ENCODE measurements at regions not wholly inside any gene's neighbourhood (a gene's known extent, or its start where the extent isn't known, plus 50 kb on each side); places are given as distances from the start of the nearest gene placed in this dataset.

DNA sequence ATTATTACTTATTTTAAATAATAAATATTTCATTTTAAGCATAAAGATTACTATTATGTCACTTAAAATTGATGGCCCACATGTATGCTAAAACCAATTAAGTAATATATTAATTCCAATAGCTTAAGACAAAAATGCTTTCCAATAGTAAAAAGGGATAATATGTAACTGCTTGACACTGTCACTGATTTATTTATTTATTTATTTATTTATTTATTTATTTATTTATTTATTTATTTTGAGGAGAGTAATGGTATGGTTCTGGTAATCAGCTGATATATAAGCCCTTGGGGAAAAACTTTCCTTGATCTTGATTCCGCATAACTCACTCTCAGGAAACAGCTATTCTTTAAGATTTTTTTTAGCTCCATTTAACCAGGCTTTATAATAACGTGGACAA, 903.0 kb upstream of the ATXN8OS start:
- no peak for DNase-seq
- WGBS, 2 donors (ENCODE audit: low coverage in 1 of 2) = 37 to 47% methylated on average over 2 of the region's 2 CpGs
- Histone ChIP-seq H3K36me3 (no peaks in the 10 kb centered on the region), H3K27ac (no peak overlapping the region), H3K4me1 (no peaks in the 10 kb centered on the region), H3K4me3 (no peak overlapping the region), H3K9me3 (no peaks in the 10 kb centered on the region), H3K27me3 (no peaks in the 10 kb centered on the region)
- in situ Hi-C loops (cut with MboI; ENCODE audit: low pct_ligation_motif_present in 1 of 4, low pct_unique_long_range_greater_than_20kb in 1 of 4, low sequenced_read_pairs in 3 of 4) (no loop called here), intact Hi-C loops (cut with DNase I; ENCODE audit: low total_unique reads) (no loop called here)
- TF ChIP-seq, protein P1, sequence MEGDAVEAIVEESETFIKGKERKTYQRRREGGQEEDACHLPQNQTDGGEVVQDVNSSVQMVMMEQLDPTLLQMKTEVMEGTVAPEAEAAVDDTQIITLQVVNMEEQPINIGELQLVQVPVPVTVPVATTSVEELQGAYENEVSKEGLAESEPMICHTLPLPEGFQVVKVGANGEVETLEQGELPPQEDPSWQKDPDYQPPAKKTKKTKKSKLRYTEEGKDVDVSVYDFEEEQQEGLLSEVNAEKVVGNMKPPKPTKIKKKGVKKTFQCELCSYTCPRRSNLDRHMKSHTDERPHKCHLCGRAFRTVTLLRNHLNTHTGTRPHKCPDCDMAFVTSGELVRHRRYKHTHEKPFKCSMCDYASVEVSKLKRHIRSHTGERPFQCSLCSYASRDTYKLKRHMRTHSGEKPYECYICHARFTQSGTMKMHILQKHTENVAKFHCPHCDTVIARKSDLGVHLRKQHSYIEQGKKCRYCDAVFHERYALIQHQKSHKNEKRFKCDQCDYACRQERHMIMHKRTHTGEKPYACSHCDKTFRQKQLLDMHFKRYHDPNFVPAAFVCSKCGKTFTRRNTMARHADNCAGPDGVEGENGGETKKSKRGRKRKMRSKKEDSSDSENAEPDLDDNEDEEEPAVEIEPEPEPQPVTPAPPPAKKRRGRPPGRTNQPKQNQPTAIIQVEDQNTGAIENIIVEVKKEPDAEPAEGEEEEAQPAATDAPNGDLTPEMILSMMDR (IDR thresholded peaks at IDR 0.05) = no peak
- TF ChIP-seq POLR2AphosphoS5 (IDR thresholded peaks at IDR 0.05) (no peak), EP300 (IDR thresholded peaks at IDR 0.05; ENCODE audit: low read depth) (no peak), POLR2A (IDR thresholded peaks at IDR 0.05) (no peak)

GRCh38 chr13:69202996-69203395, 904.6 kb upstream of the ATXN8OS start:
- TF ChIP-seq POLR2AphosphoS5 (IDR thresholded peaks at IDR 0.05) (no peak), POLR2A (IDR thresholded peaks at IDR 0.05) (no peak), EP300 (IDR thresholded peaks at IDR 0.05; ENCODE audit: low read depth) (no peak)
- TF ChIP-seq, protein P1 (IDR thresholded peaks at IDR 0.05) = no peak
- Histone ChIP-seq H3K4me3 (no peak overlapping the region), H3K9me3 (no peaks in the 10 kb centered on the region), H3K36me3 (no peaks in the 10 kb centered on the region), H3K4me1 (no peaks in the 10 kb centered on the region), H3K27ac (no peak overlapping the region), H3K27me3 (no peaks in the 10 kb centered on the region)
- no peak for DNase-seq
- 67 to 71% methylated on average over 1 of the region's 1 CpG for WGBS, 2 donors (ENCODE audit: low coverage in 1 of 2)
- in situ Hi-C loops (cut with MboI; ENCODE audit: low pct_ligation_motif_present in 1 of 4, low pct_unique_long_range_greater_than_20kb in 1 of 4, low sequenced_read_pairs in 3 of 4) = no loop called here
- intact Hi-C loops (cut with DNase I; ENCODE audit: low total_unique reads) = no loop called here

DNA sequence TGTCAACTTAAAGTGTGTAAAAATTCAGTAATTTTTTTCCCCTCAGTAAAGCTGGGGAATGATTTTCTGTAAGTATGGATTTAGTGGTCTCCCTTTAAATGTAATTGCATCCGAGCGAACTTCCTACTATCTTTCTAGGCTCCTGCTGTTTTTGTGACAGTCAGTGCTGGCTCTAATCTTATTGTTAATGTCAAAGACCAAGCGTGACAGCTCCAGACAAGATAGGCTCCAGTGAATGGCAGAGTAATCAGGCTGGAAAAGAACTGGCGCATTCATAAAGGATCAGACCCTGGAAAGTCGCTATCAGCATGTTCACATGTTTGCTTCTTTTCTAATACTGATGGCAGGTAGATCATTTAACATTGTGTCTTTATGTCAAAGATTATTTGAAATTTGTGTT, 908.0 kb upstream of the ATXN8OS start:
- in situ Hi-C loops (cut with MboI; ENCODE audit: low pct_ligation_motif_present in 1 of 4, low pct_unique_long_range_greater_than_20kb in 1 of 4, low sequenced_read_pairs in 3 of 4) (no loop called here), intact Hi-C loops (cut with DNase I; ENCODE audit: low total_unique reads) (no loop called here)
- no peaks in the 10 kb centered on the region for H3K36me3 ChIP-seq
- no peaks in the 10 kb centered on the region for H3K4me1 ChIP-seq
- DNase-seq = no peak
- no peak overlapping the region for H3K27ac ChIP-seq
- no peak for TF ChIP-seq POLR2A (IDR thresholded peaks at IDR 0.05)
- H3K27me3 ChIP-seq = no peaks in the 10 kb centered on the region
- no peak overlapping the region for H3K4me3 ChIP-seq
- WGBS, 2 donors (ENCODE audit: low coverage in 1 of 2) = 63 to 78% methylated on average over 4 to 5 of the region's 5 CpGs
- no peaks in the 10 kb centered on the region for H3K9me3 ChIP-seq

- no peak for DNase-seq
- in situ Hi-C loops (cut with MboI; ENCODE audit: low pct_ligation_motif_present in 1 of 4, low pct_unique_long_range_greater_than_20kb in 1 of 4, low sequenced_read_pairs in 3 of 4) = no loop called here
- intact Hi-C loops (cut with DNase I; ENCODE audit: low total_unique reads) = no loop called here
- H3K4me3 ChIP-seq = no peak overlapping the region
- no peaks in the 10 kb centered on the region for H3K9me3 ChIP-seq
- WGBS, 2 donors (ENCODE audit: low coverage in 1 of 2) = 80 to 96% methylated on average over 2 of the region's 2 CpGs
- no peaks in the 10 kb centered on the region for H3K36me3 ChIP-seq
- H3K27me3 ChIP-seq = no peaks in the 10 kb centered on the region
- no peaks in the 10 kb centered on the region for H3K4me1 ChIP-seq
- TF ChIP-seq POLR2A (IDR thresholded peaks at IDR 0.05) (no peak), POLR2AphosphoS5 (IDR thresholded peaks at IDR 0.05) (no peak)
- TF ChIP-seq, protein P1 (IDR thresholded peaks at IDR 0.05) = no peak
- H3K27ac ChIP-seq = no peak overlapping the region
Observed at GRCh38 chr13:69198706-69199105, 908.9 kb upstream of the ATXN8OS start.

DNA sequence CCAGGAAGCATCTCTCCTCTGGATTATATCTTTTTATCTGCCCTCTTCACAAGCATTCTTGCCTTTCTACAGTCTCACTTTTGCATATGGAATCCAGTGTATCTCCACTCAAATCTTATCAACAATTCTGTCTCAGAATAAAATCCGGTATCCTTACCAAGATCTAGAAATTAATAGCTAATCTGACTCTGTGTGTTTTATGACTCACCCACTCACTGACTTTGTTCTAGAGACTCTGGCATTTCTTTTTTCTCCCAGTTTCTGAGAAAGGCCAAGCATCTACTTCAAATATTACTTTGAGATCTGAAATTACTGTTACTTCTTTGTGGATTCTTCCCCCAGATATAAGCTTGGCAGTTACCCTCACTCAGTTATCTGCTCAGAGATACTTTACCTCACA, 913.5 kb upstream of the ATXN8OS start:
- in situ Hi-C loops (cut with MboI; ENCODE audit: low pct_ligation_motif_present in 1 of 4, low pct_unique_long_range_greater_than_20kb in 1 of 4, low sequenced_read_pairs in 3 of 4) (no loop called here), intact Hi-C loops (cut with DNase I; ENCODE audit: low total_unique reads) (no loop called here)
- no peaks in the 10 kb centered on the region for H3K27me3 ChIP-seq
- H3K4me1 ChIP-seq = no peaks in the 10 kb centered on the region
- H3K27ac ChIP-seq = no peak overlapping the region
- H3K9me3 ChIP-seq = no peaks in the 10 kb centered on the region
- 54 to 57% methylated on average over 1 of the region's 1 CpG for WGBS, 2 donors (ENCODE audit: low coverage in 1 of 2)
- H3K36me3 ChIP-seq = no peaks in the 10 kb centered on the region
- no peak for DNase-seq
- H3K4me3 ChIP-seq = no peak overlapping the region
- TF ChIP-seq POLR2AphosphoS5 (IDR thresholded peaks at IDR 0.05) (no peak), POLR2A (IDR thresholded peaks at IDR 0.05) (no peak)

Data from transverse colon (tissue), 4 donors.